Psoas muscle (tissue), 7 donors: ENCODE measurements at regions not wholly inside any gene's neighbourhood (a gene's known extent, or its start where the extent isn't known, plus 50 kb on each side); places are given as distances from the start of the nearest gene placed in this dataset.

Experiments used
- ATAC-seq, 4 donors: fragments of 200-7000 bp; cut with Tn5 transposase; one replicate each; pipeline ENCODE4 v1.9.1; 2020; ENCODE audit warnings: moderate library complexity in 3 of 4, mild to moderate bottlenecking in 2 of 4
- DNase-seq, 2 donors: peaks; one replicate each; pipeline ENCODE4 v3.0.0-alpha.2; 2020
- H3K27ac ChIP-seq: fragments of 200-600 bp; one replicate; pipeline ENCODE4 v1.8.0; 2022
- H3K27me3 ChIP-seq, 3 donors: fragments of 200-600 bp in 1 of 3; one replicate each; pipeline versions ENCODE4 v1.6.1 to v1.8.0; 2013 to 2022; ENCODE audit warnings: low read length in 2 of 3, mild to moderate bottlenecking in 2 of 3, moderate library complexity in 1 of 3; ENCODE audit not compliant: insufficient read depth in 3 of 3
- H3K36me3 ChIP-seq, 2 donors: fragments of 200-600 bp in 1 of 2; one replicate each; pipeline versions ENCODE4 v1.6.1 to v1.8.0; 2013 to 2022; ENCODE audit warnings: low read depth in 1 of 2, mild to moderate bottlenecking in 1 of 2, moderate library complexity in 1 of 2; ENCODE audit not compliant: insufficient read depth in 1 of 2
- H3K4me1 ChIP-seq: fragments of 200-600 bp; one replicate; pipeline ENCODE4 v1.8.0; 2022
- H3K4me3 ChIP-seq: fragments of 200-600 bp; one replicate; pipeline ENCODE4 v1.8.0; 2022; ENCODE audit warnings: mild to moderate bottlenecking
- H3K9me3 ChIP-seq: fragments of 200-600 bp; one replicate; pipeline ENCODE4 v1.8.0; 2022
- CTCF ChIP-seq: fragments of 200-600 bp; IDR thresholded peaks from one replicate; pipeline ENCODE4 v1.8.0; 2022; ENCODE audit warnings: antibody characterized with exemption
- WGBS, 3 donors: extraction: QIAGEN DNeasy Blood & Tissue Kit; methylation state at CpG; one replicate each; pipeline versions ENCODE4 v1.1.6 to v1.1.7; 2013; 5-methylcytosine and 5-hydroxymethylcytosine counted together
- intact Hi-C, 2 donors: fragments of 100-400 bp; cut with DNase I; formaldehyde crosslinking; loops; one replicate each; pipeline versions ENCODE4 v1.11.0 to v1.14.2; 2022
- donor health status: healthy with polysubstance abuse.
- donor health status: DM: no; HTN: no; CAD: no; lungs with moderate emphysema.
- donor health status: Bipolar disorder and iron deficiency.
- donor health status: healthy.
- donor health status: DM: yes; HTN: yes; CAD: no.
- donor health status: DM: no; HTN: no; CAD: no.
- donor health status: DM: yes; HTN: yes; CAD: no.

- no peak for TF ChIP-seq CTCF
- no peaks in the 10 kb centered on the region for H3K4me1 ChIP-seq
- H3K4me3 ChIP-seq: no peak overlapping the region
- ATAC-seq (no peak), DNase-seq (no peak)
- H3K9me3 ChIP-seq: no peaks in the 10 kb centered on the region
- no peak overlapping the region for H3K27ac ChIP-seq
- no peaks in the 10 kb centered on the region for H3K36me3 ChIP-seq
- intact Hi-C loops: no loop called here
- no peaks in the 10 kb centered on the region for H3K27me3 ChIP-seq
- WGBS, 3 donors: 38 to 42% (median 39%) methylated on average over 1 of the region's 1 CpG
Observed at GRCh38 chr7:10724449-10724848, 249.2 kb upstream of the PHF14 start.

- Histone ChIP-seq H3K9me3 (no peaks in the 10 kb centered on the region), H3K4me1 (no peaks in the 10 kb centered on the region), H3K27me3 (no peaks in the 10 kb centered on the region), H3K27ac (no peak overlapping the region), H3K4me3 (no peak overlapping the region), H3K36me3 (no peaks in the 10 kb centered on the region)
- ATAC-seq (no peak), DNase-seq (no peak)
- intact Hi-C loops: no loop called here
- no peak for TF ChIP-seq CTCF
- WGBS, 3 donors: 71 to 80% (median 75%) methylated on average over 5 of the region's 5 CpGs
Observed at GRCh38 chr7:10727636-10728035, 246.0 kb upstream of the PHF14 start.

GRCh38 chr7:10731253-10731773 lies 242.4 kb upstream of the PHF14 start:
- no peak for ATAC-seq
- Histone ChIP-seq H3K36me3 (no peaks in the 10 kb centered on the region), H3K27me3 (no peaks in the 10 kb centered on the region), H3K27ac (no peak overlapping the region), H3K4me3 (no peak overlapping the region), H3K4me1 (no peaks in the 10 kb centered on the region), H3K9me3 (no peaks in the 10 kb centered on the region)
- no peak for DNase-seq
- no peak for TF ChIP-seq CTCF
- 68 to 78% (median 71%) methylated on average over 4 of the region's 4 CpGs for WGBS, 3 donors
- intact Hi-C loops: no loop called here

- no peaks in the 10 kb centered on the region for H3K27me3 ChIP-seq
- no peak overlapping the region for H3K27ac ChIP-seq
- 92 to 100% (median 97%) methylated on average over 1 of the region's 1 CpG for whole genome bisulfite sequencing, 3 donors
- DNase-seq (no peak), ATAC-seq (no peak)
- no peaks in the 10 kb centered on the region for H3K36me3 ChIP-seq
- intact Hi-C loops: no loop called here
- H3K9me3 ChIP-seq: no peaks in the 10 kb centered on the region
- no peak overlapping the region for H3K4me3 ChIP-seq
- no peaks in the 10 kb centered on the region for H3K4me1 ChIP-seq
- no peak for TF ChIP-seq CTCF
Observed at GRCh38 chr7:10733747-10734146, 239.9 kb upstream of the PHF14 start.

- intact Hi-C loops: no loop called here
- Histone ChIP-seq H3K36me3 (no peaks in the 10 kb centered on the region), H3K27ac (no peak overlapping the region), H3K27me3 (no peaks in the 10 kb centered on the region), H3K4me1 (no peaks in the 10 kb centered on the region), H3K9me3 (no peaks in the 10 kb centered on the region), H3K4me3 (no peak overlapping the region)
- TF ChIP-seq CTCF: no peak
- DNase-seq: no peak
- no peak for ATAC-seq
- WGBS, 3 donors: 70 to 89% (median 72%) methylated on average over 2 of the region's 2 CpGs
Observed at GRCh38 chr7:10734595-10734994, 239.1 kb upstream of the PHF14 start.
